B cell (primary cell): ENCODE measurements at regions not wholly inside any gene's neighbourhood (a gene's known extent, or its start where the extent isn't known, plus 50 kb on each side); places are given as distances from the start of the nearest gene placed in this dataset.

Experiments
- ATAC-seq: fragments of 200-7000 bp; cut with Tn5 transposase; one replicate; pipeline ENCODE4 v1.10.0; 2021; ENCODE audit warnings: low read depth, mild to moderate bottlenecking, moderate number of reproducible peaks, moderate library complexity
- CTCF ChIA-PET: fragments of 350-600 bp; sonication (Branson Sonifier 250); formaldehyde crosslinking; loops from one replicate; lab custom pipeline; 2021; ENCODE audit warnings: antibody characterized with exemption, inconsistent platforms; lab: Charles Lee
- POLR2A ChIA-PET: fragments of 350-600 bp; sonication (Branson Sonifier 250); formaldehyde crosslinking; loops from one replicate; lab custom pipeline; 2021; ENCODE audit warnings: antibody characterized with exemption; lab: Charles Lee
- DNase-seq: peaks from one replicate; pipeline ENCODE4 v3.0.0; 2013
- H2AFZ ChIP-seq: 2 replicates; pipeline ENCODE4 v1.6.1; 2012; ENCODE audit warnings: mild to moderate bottlenecking, low read depth, low read length; ENCODE audit not compliant: insufficient read depth, poor library complexity, severe bottlenecking
- H3K27ac ChIP-seq, 2 donors: 1 replicate in 1 of 2; 2 replicates in 1 of 2; pipeline ENCODE4 v1.5.1; 2012 to 2013; ENCODE audit warnings: low read length in 2 of 2, mild to moderate bottlenecking in 2 of 2, moderate library complexity in 1 of 2
- H3K27me3 ChIP-seq, 4 experiments: fragments of 200-600 bp in 1 of 4; sonication (generic) in 1 of 4; replicated peaks in 1 of 4; 1 replicate in 2 of 4; 2 replicates in 2 of 4; pipeline versions ENCODE4 v1.6.1 to v1.7.0; 2013 to 2016; ENCODE audit warnings: low read length in 3 of 4, mild to moderate bottlenecking in 2 of 4, mixed read lengths in 1 of 4, moderate library complexity in 1 of 4; ENCODE audit not compliant: insufficient read depth in 4 of 4, control insufficient read depth in 3 of 4; ENCODE audit errors: control extremely low read depth in 1 of 4
- H3K36me3 ChIP-seq, 2 experiments: replicated peaks in 1 of 2; 1 replicate in 1 of 2; 2 replicates in 1 of 2; pipeline versions ENCODE4 v1.6.1 to v1.7.1; 2013; ENCODE audit warnings: low read length in 1 of 2; ENCODE audit not compliant: insufficient read depth in 2 of 2, control insufficient read depth in 1 of 2; ENCODE audit errors: control extremely low read depth in 1 of 2, extremely low read depth in 1 of 2
- H3K4me1 ChIP-seq, 2 donors: fragments of 200-600 bp in 1 of 2; sonication (generic) in 1 of 2; 1 replicate in 1 of 2; 2 replicates in 1 of 2; pipeline versions ENCODE4 v1.5.1 to v1.6.1; 2013 to 2017; ENCODE audit warnings: low read length in 2 of 2; ENCODE audit not compliant: control insufficient read depth in 2 of 2, insufficient read depth in 2 of 2
- H3K4me2 ChIP-seq: replicated peaks from 2 replicates; pipeline ENCODE3; 2012; ENCODE audit warnings: mild to moderate bottlenecking, low read depth, low read length; ENCODE audit not compliant: poor library complexity, severe bottlenecking
- H3K4me3 ChIP-seq, 5 experiments: fragments of 200-600 bp in 1 of 5; sonication (generic) in 1 of 5; 1 replicate in 3 of 5; 2 replicates in 2 of 5; pipeline versions ENCODE4 v1.5.1 to v1.7.0; 2011 to 2016; ENCODE audit warnings: low read length in 4 of 5, mild to moderate bottlenecking in 4 of 5, low read depth in 2 of 5, control low read depth in 1 of 5, moderate library complexity in 1 of 5; ENCODE audit not compliant: insufficient read depth in 1 of 5; ENCODE audit errors: control extremely low read depth in 1 of 5, extremely low read depth in 1 of 5
- H3K79me2 ChIP-seq: fragments of 200-600 bp; sonication (generic); one replicate; pipeline ENCODE4 v1.6.0; 2016; ENCODE audit warnings: low read length; ENCODE audit not compliant: control insufficient read depth, insufficient read depth
- H3K9ac ChIP-seq: fragments of 200-600 bp; sonication (generic); 2 replicates; pipeline ENCODE4 v1.6.1; 2017; ENCODE audit warnings: mild to moderate bottlenecking, low read length, moderate library complexity
- H3K9me3 ChIP-seq, 3 donors: one replicate each; pipeline versions ENCODE4 v1.6.1 to v1.7.1; 2013; ENCODE audit warnings: low read length in 2 of 3; ENCODE audit not compliant: control insufficient read depth in 2 of 3, insufficient read depth in 1 of 3; ENCODE audit errors: control extremely low read depth in 1 of 3
- H4K20me1 ChIP-seq: 2 replicates; pipeline ENCODE4 v1.6.0; 2012; ENCODE audit warnings: mild to moderate bottlenecking, low read length; ENCODE audit not compliant: insufficient read depth, control insufficient read depth, poor library complexity, severe bottlenecking
- H3K27ac Mint-ChIP-seq: one replicate; pipeline ENCODE4 v1.8.0; 2021; ENCODE audit warnings: mixed read lengths
- H3K27me3 Mint-ChIP-seq: one replicate; pipeline ENCODE4 v1.8.0; 2021; ENCODE audit warnings: mixed read lengths
- H3K4me1 Mint-ChIP-seq: one replicate; pipeline ENCODE4 v1.8.0; 2021; ENCODE audit warnings: mixed read lengths
- H3K4me3 Mint-ChIP-seq: one replicate; pipeline ENCODE4 v1.8.0; 2021; ENCODE audit warnings: mixed read lengths
- H3K9me3 Mint-ChIP-seq: one replicate; pipeline ENCODE4 v1.8.0; 2022; ENCODE audit warnings: mixed read lengths; ENCODE audit not compliant: insufficient read depth
- CTCF ChIP-seq: fragments of 200-600 bp; IDR thresholded peaks from one replicate; pipeline ENCODE4 v1.8.0; 2022; ENCODE audit warnings: antibody characterized with exemption, mild to moderate bottlenecking
- EZH2 ChIP-seq: IDR thresholded peaks from 2 replicates; pipeline ENCODE4 v1.6.1; 2012; ENCODE audit warnings: borderline replicate concordance, low read depth, mild to moderate bottlenecking, moderate library complexity, low read length; ENCODE audit not compliant: insufficient read depth, poor library complexity, severe bottlenecking
- WGBS: methylation state at CpG from one replicate; pipeline ENCODE4 v1.1.5; 2013; ENCODE audit warnings: missing lambda C conversion rate; ENCODE audit not compliant: insufficient coverage; 5-methylcytosine and 5-hydroxymethylcytosine counted together
- intact Hi-C: fragments of 100-400 bp; cut with micrococcal nuclease; formaldehyde crosslinking; loops from one replicate; pipeline ENCODE4 v1.10.0; 2022

GRCh38 chr21:38959692-38960061 is 153.9 kb downstream of the ETS2 start:
- H4K20me1 ChIP-seq = no peaks in the 10 kb centered on the region
- TF ChIP-seq CTCF = no peak
- no peak for TF ChIP-seq EZH2
- H3K27ac ChIP-seq = no peak overlapping the region
- intact Hi-C loops = no loop called here
- no peaks in the 10 kb centered on the region for H3K79me2 ChIP-seq
- Mint-ChIP-seq H3K27ac (no peak overlapping the region), H3K9me3 (peaks cover 2% of the 10 kb centered on the region), H3K4me1 (no peaks in the 10 kb centered on the region), H3K4me3 (no peak overlapping the region), H3K27me3 (peaks cover 13% of the 10 kb centered on the region)
- H3K4me2 ChIP-seq = no peak overlapping the region
- H2AFZ ChIP-seq = no peak overlapping the region
- CTCF ChIA-PET = no interaction called here
- H3K9me3 ChIP-seq = peaks cover 0 to 8% (median 0%) of the 10 kb centered on the region in 3 donors
- H3K36me3 ChIP-seq = no peaks in the 10 kb centered on the region
- H3K27me3 ChIP-seq = no peaks in the 10 kb centered on the region
- no peak for ATAC-seq
- no peak for DNase-seq
- H3K4me3 ChIP-seq = no peak overlapping the region
- 89% methylated on average over 6 of the region's 6 CpGs for WGBS
- H3K4me1 ChIP-seq = no peaks in the 10 kb centered on the region
- POLR2A ChIA-PET = no interaction called here
- H3K9ac ChIP-seq = no peak overlapping the region

- H3K27me3 Mint-ChIP-seq = peaks cover 13% of the 10 kb centered on the region
- ChIA-PET POLR2A (no interaction called here), CTCF (no interaction called here)
- Histone ChIP-seq H3K27me3 (no peaks in the 10 kb centered on the region), H3K36me3 (no peaks in the 10 kb centered on the region), H3K79me2 (no peaks in the 10 kb centered on the region), H3K4me2 (no peak overlapping the region), H3K9ac (no peak overlapping the region), H3K4me3 (no peak overlapping the region), H3K4me1 (no peaks in the 10 kb centered on the region), H4K20me1 (no peaks in the 10 kb centered on the region), H3K9me3 (peaks cover 0 to 8% (median 0%) of the 10 kb centered on the region in 3 donors), H2AFZ (no peak overlapping the region), H3K27ac (no peak overlapping the region)
- no peak overlapping the region for H3K4me3 Mint-ChIP-seq
- peaks cover 2% of the 10 kb centered on the region for H3K9me3 Mint-ChIP-seq
- TF ChIP-seq CTCF = no peak
- no peak for TF ChIP-seq EZH2
- 89% methylated on average over 4 of the region's 4 CpGs for WGBS
- ATAC-seq = no peak
- H3K27ac Mint-ChIP-seq = no peak overlapping the region
- no peak for DNase-seq
- intact Hi-C loops = no loop called here
- no peaks in the 10 kb centered on the region for H3K4me1 Mint-ChIP-seq
Observed at GRCh38 chr21:38958940-38959691, 153.4 kb downstream of the ETS2 start.
